ENCODE measurements at regions not wholly inside any gene's neighbourhood (a gene's known extent, or its start where the extent isn't known, plus 50 kb on each side); places are given as distances from the start of the nearest gene placed in this dataset.
"Not testable (repeated sequence)": the region's sequence is repeated elsewhere in the genome, so short reads cannot be mapped to it uniquely, and the experiment has no call there.

GRCh38 chr1:201640624-201641023 is 101.7 kb downstream of the NAV1 start:
- peaks cover 57% of the 10 kb centered on the region for H3K4me1 Mint-ChIP-seq

DNA sequence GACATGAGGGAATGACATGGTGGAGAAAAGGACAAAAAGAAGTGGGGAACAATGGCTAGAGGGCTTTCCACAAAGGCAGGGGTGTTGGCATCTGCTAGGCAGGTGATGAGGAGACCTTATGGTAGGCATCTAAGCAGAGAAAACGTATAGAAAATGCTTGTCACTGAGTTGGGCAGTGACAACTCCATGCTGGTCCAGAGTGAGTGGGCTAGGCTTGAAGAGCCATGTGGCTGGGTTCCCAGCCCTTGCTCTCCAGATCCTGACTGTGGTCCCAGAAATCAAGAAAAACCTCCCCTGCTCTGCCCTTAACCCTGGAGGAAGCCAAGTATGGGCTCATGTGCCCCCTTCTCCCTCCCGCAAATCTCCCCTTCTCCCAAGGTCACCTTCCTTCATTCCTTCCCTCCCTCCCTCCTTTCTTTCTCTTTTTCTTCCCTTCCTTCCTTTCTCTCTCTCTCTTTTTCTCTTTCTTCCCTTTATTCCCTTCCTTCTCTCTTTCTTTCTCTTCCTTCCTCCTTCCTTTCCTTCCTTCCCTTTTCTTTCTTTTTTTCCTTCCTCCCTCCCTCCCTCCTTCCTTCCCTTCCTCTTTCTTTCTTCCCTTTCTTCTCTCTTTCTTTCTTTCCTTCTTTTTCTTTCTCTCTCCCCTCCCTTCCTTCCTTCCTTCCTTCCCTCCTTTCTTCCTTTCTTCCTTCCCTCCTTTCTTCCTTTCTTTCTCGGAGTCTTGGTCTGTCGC is 102.8 kb downstream of the NAV1 start:
- no peak overlapping the region for H3K27ac Mint-ChIP-seq
- H3K36me3 Mint-ChIP-seq (ENCODE audit: low read depth), result no peaks in the 10 kb centered on the region
- H3K4me3 Mint-ChIP-seq, result no peak overlapping the region
- TF ChIP-seq, protein P1, sequence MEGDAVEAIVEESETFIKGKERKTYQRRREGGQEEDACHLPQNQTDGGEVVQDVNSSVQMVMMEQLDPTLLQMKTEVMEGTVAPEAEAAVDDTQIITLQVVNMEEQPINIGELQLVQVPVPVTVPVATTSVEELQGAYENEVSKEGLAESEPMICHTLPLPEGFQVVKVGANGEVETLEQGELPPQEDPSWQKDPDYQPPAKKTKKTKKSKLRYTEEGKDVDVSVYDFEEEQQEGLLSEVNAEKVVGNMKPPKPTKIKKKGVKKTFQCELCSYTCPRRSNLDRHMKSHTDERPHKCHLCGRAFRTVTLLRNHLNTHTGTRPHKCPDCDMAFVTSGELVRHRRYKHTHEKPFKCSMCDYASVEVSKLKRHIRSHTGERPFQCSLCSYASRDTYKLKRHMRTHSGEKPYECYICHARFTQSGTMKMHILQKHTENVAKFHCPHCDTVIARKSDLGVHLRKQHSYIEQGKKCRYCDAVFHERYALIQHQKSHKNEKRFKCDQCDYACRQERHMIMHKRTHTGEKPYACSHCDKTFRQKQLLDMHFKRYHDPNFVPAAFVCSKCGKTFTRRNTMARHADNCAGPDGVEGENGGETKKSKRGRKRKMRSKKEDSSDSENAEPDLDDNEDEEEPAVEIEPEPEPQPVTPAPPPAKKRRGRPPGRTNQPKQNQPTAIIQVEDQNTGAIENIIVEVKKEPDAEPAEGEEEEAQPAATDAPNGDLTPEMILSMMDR (IDR thresholded peaks at IDR 0.05; ENCODE audit: unreplicated experiment in 3 of 3), result no peak
- peaks cover 22% of the 10 kb centered on the region for H3K27me3 Mint-ChIP-seq (ENCODE audit: low read depth)
- H3K4me1 Mint-ChIP-seq, result peaks cover 54% of the 10 kb centered on the region
- H3K9me3 Mint-ChIP-seq, result no peaks in the 10 kb centered on the region

More at GRCh38 chr1:201640624-201641023, 101.7 kb downstream of the NAV1 start:
- TF ChIP-seq, protein P1 (IDR thresholded peaks at IDR 0.05; ENCODE audit: unreplicated experiment in 3 of 3), result no peak
- H3K4me3 Mint-ChIP-seq, result no peak overlapping the region
- no peaks in the 10 kb centered on the region for H3K9me3 Mint-ChIP-seq
- peaks cover 14% of the 10 kb centered on the region for H3K27me3 Mint-ChIP-seq (ENCODE audit: low read depth)
- H3K27ac Mint-ChIP-seq, result peak overlapping the region in 1 of 3 experiments; percentile 53
- H3K36me3 Mint-ChIP-seq (ENCODE audit: low read depth), result no peaks in the 10 kb centered on the region

DNA sequence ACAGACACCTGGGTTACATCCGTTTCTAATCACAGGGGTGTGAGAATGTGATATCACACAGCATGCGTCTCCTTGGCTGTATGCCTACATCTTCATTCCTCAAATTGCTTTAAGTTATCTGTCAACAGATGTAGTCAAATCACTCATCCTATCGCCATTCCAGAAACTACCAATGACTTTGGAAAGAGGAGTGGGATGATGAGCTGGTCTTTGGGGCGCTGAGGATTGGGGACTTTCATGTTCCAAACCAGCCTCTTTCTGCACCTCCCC is 104.8 kb downstream of the NAV1 start:
- Mint-ChIP-seq H3K4me1 (peaks cover 39% of the 10 kb centered on the region), H3K4me3 (no peak overlapping the region), H3K36me3 (ENCODE audit: low read depth) (no peaks in the 10 kb centered on the region), H3K9me3 (no peaks in the 10 kb centered on the region), H3K27ac (no peak overlapping the region), H3K27me3 (ENCODE audit: low read depth) (peaks cover 31% of the 10 kb centered on the region)
- TF ChIP-seq, protein P1 (IDR thresholded peaks at IDR 0.05; ENCODE audit: unreplicated experiment in 3 of 3), result no peak

DNA sequence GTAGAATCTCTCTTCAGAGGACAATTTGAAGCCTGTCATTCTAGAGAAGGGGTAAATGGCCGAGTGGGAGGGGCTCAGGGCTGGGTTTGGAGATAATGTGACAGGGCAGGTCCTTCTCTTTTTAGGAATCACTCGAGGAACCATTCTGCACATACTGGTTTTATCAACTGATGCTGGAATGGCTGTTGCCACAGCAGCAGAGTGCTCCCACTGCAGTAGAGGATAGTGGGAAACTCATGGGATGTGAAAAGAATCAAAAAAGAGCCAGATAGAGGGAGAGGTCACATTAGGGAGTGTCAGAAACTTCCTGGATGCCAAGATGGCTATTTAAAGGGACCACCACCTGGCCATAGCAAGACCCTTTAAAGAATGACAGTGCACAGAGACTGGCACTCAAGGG is 105.3 kb downstream of the NAV1 start:
- Mint-ChIP-seq H3K4me1 (peaks cover 35% of the 10 kb centered on the region), H3K36me3 (ENCODE audit: low read depth) (no peaks in the 10 kb centered on the region), H3K4me3 (peak overlapping the region in 1 of 3 experiments; percentile 54), H3K27ac (no peak overlapping the region), H3K27me3 (ENCODE audit: low read depth) (peaks cover 31% of the 10 kb centered on the region), H3K9me3 (no peaks in the 10 kb centered on the region)
- TF ChIP-seq, protein P1 (IDR thresholded peaks at IDR 0.05; ENCODE audit: unreplicated experiment in 3 of 3), result no peak

GRCh38 chr1:201645000-201645399 is 106.1 kb downstream of the NAV1 start:
- H3K27ac Mint-ChIP-seq; H3K36me3 Mint-ChIP-seq (ENCODE audit: low read depth); H3K9me3 Mint-ChIP-seq; H3K4me3 Mint-ChIP-seq: not testable (repeated sequence)
- peaks cover 36% of the 10 kb centered on the region for H3K27me3 Mint-ChIP-seq (ENCODE audit: low read depth)
- H3K4me1 Mint-ChIP-seq, result peaks cover 32% of the 10 kb centered on the region

DNA sequence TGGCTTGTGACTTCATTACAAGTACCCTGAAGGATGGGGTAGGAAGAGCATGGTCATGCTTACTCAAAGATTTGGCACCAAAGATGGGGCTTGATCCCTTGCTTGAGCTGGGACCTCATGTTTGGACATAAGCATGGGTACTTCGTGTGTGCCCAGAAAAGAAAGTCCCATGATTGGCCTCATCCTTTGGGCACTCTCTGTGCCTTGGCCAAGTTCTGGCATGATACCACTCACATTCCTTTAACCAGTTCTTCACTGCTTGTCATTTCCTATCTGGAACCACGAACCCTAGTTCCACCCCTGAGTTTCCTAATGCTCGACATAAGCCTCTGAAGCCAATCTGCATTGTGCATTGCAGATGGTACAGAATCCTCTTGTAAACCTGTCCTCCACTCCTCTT is 107.0 kb downstream of the NAV1 start:
- no peaks in the 10 kb centered on the region for H3K36me3 Mint-ChIP-seq (ENCODE audit: low read depth)
- peak overlapping the region in 2 of 3 experiments; percentile 54 to 76 for H3K4me3 Mint-ChIP-seq
- TF ChIP-seq, protein P1 (IDR thresholded peaks at IDR 0.05; ENCODE audit: unreplicated experiment in 3 of 3), result no peak
- H3K27me3 Mint-ChIP-seq (ENCODE audit: low read depth), result peaks cover 42% of the 10 kb centered on the region
- H3K27ac Mint-ChIP-seq, result no peak overlapping the region
- no peaks in the 10 kb centered on the region for H3K9me3 Mint-ChIP-seq
- H3K4me1 Mint-ChIP-seq, result peaks cover 31% of the 10 kb centered on the region
